Adrenal gland (tissue), 9 donors: ENCODE measurements at regions not wholly inside any gene's neighbourhood (a gene's known extent, or its start where the extent isn't known, plus 50 kb on each side); places are given as distances from the start of the nearest gene placed in this dataset.

Experiments
- DNase-seq, 7 donors: peaks; one replicate each; pipeline ENCODE4 v3.0.0-alpha.2; 2019 to 2020
- H3K27ac ChIP-seq, 5 donors: fragments of 200-600 bp; sonication (generic) in 4 of 5; 1 replicate in 3 of 5; 2 replicates in 2 of 5; pipeline versions ENCODE4 v1.5.1 to v1.8.0; 2016 to 2020; ENCODE audit warnings: mild to moderate bottlenecking in 1 of 5
- H3K27me3 ChIP-seq: fragments of 200-600 bp; 2 replicates; pipeline ENCODE4 v1.8.0; 2021
- H3K36me3 ChIP-seq, 2 donors: fragments of 200-600 bp; replicated peaks in 1 of 2; 1 replicate in 1 of 2; 2 replicates in 1 of 2; pipeline versions ENCODE4 v1.5.1 to v1.8.0; 2018 to 2022
- H3K4me1 ChIP-seq, 2 donors: fragments of 200-600 bp; replicated peaks in 1 of 2; 1 replicate in 1 of 2; 2 replicates in 1 of 2; pipeline versions ENCODE4 v1.5.1 to v1.8.0; 2018 to 2021
- H3K4me3 ChIP-seq, 4 donors: fragments of 200-600 bp; sonication (generic) in 3 of 4; one replicate each; pipeline ENCODE4 v1.5.1; 2016 to 2018
- H3K9me3 ChIP-seq, 3 donors: fragments of 200-600 bp; sonication (generic) in 1 of 3; replicated peaks in 1 of 3; 1 replicate in 2 of 3; 2 replicates in 1 of 3; pipeline versions ENCODE4 v1.5.1 to v1.8.0; 2016 to 2021
- POLR2A ChIP-seq, 2 donors: fragments of 450-650 bp; IDR thresholded peaks; one replicate each; pipeline ENCODE4 v1.6.1; 2017; ENCODE audit warnings: antibody characterized with exemption in 2 of 2, mild to moderate bottlenecking in 2 of 2, moderate library complexity in 1 of 2
- WGBS, 4 donors: extraction: QIAGEN DNeasy Blood & Tissue Kit in 2 of 4; methylation state at CpG; one replicate each; pipeline versions ENCODE4 v1.1.5 to v1.1.7; 2013 to 2017; 5-methylcytosine and 5-hydroxymethylcytosine counted together
- intact Hi-C, 2 donors: fragments of 100-400 bp; cut with DNase I; formaldehyde crosslinking; loops; one replicate each; pipeline versions ENCODE4 v1.14.1 to v1.15.0; 2022 to 2023
- TF ChIP-seq, protein P1 (sequence below), 6 experiments: fragments of 450-650 bp in 4 of 6; fragments of 200-600 bp in 2 of 6; sonication (generic) in 1 of 6; IDR thresholded peaks; 1 replicate in 5 of 6; 2 replicates in 1 of 6; pipeline versions ENCODE4 v1.5.1 to v1.8.0; 2016 to 2021; ENCODE audit warnings: antibody characterized with exemption in 6 of 6, mild to moderate bottlenecking in 2 of 6, moderate library complexity in 1 of 6
- donor health status: healthy with polysubstance abuse.
- donor health status: Bipolar disorder and iron deficiency.
- donor health status: DM: yes; HTN: yes; CAD: no.
- donor health status: DM: no; HTN: no; CAD: no.
- donor health status: DM: no; HTN: no; CAD: no.

DNA sequence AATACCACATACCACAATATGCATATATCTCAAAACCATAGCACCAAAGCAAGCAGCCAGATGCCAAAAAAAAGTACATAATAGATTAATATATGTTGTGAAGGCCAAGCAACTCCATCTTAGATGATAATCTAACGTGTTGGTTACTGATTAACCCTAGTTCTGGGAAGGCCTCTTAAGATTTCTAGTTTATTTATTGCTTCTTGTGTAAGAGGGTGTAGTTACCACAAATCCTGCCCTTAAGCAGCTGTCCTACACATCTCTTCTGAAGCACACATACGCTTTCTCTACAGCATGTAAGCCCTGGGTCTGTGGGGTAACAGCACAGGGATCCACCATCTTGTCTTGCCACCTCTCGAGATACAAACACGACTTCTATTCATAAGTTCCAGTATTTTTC lies 236.8 kb upstream of the AVPR1A start:
- no peak overlapping the region for H3K27ac ChIP-seq
- DNase-seq: no peak
- intact Hi-C loops: no loop called here
- TF ChIP-seq, protein P1, sequence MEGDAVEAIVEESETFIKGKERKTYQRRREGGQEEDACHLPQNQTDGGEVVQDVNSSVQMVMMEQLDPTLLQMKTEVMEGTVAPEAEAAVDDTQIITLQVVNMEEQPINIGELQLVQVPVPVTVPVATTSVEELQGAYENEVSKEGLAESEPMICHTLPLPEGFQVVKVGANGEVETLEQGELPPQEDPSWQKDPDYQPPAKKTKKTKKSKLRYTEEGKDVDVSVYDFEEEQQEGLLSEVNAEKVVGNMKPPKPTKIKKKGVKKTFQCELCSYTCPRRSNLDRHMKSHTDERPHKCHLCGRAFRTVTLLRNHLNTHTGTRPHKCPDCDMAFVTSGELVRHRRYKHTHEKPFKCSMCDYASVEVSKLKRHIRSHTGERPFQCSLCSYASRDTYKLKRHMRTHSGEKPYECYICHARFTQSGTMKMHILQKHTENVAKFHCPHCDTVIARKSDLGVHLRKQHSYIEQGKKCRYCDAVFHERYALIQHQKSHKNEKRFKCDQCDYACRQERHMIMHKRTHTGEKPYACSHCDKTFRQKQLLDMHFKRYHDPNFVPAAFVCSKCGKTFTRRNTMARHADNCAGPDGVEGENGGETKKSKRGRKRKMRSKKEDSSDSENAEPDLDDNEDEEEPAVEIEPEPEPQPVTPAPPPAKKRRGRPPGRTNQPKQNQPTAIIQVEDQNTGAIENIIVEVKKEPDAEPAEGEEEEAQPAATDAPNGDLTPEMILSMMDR (IDR thresholded peaks at IDR 0.05): no peak
- TF ChIP-seq POLR2A (IDR thresholded peaks at IDR 0.05): no peak
- peaks cover 0 to 3% (median 0%) of the 10 kb centered on the region in 3 donors for H3K9me3 ChIP-seq
- 80 to 91% (median 88%) methylated on average over 4 of the region's 4 CpGs for WGBS, 4 donors
- no peak overlapping the region for H3K4me3 ChIP-seq
- no peaks in the 10 kb centered on the region for H3K27me3 ChIP-seq
- no peaks in the 10 kb centered on the region for H3K36me3 ChIP-seq
- no peaks in the 10 kb centered on the region for H3K4me1 ChIP-seq

DNA sequence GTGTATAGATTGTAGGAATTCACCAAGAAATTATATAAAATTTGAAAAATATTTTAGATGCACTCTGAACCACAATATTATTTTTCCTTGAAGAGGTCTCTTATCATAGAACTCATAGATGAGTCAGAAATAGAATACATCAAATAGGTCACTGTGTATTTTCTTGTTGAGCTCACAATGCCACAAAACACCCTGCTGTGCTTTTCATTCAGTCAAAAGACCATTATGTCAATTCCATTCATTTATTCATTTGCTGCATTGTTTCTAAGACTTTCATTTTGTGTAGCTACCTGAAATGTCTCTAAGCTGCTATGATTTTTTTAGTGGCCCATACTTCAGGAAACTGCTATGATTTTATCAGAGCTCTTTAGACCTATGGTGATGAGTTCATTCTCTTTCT lies 231.9 kb upstream of the AVPR1A start:
- no peak for DNase-seq
- TF ChIP-seq, protein P1 (IDR thresholded peaks at IDR 0.05): no peak
- TF ChIP-seq POLR2A (IDR thresholded peaks at IDR 0.05): no peak
- no peaks in the 10 kb centered on the region for H3K27me3 ChIP-seq
- intact Hi-C loops: no loop called here
- no peak overlapping the region for H3K27ac ChIP-seq
- H3K4me3 ChIP-seq: no peak overlapping the region
- no peaks in the 10 kb centered on the region for H3K36me3 ChIP-seq
- H3K9me3 ChIP-seq: no peaks in the 10 kb centered on the region
- no peaks in the 10 kb centered on the region for H3K4me1 ChIP-seq

DNA sequence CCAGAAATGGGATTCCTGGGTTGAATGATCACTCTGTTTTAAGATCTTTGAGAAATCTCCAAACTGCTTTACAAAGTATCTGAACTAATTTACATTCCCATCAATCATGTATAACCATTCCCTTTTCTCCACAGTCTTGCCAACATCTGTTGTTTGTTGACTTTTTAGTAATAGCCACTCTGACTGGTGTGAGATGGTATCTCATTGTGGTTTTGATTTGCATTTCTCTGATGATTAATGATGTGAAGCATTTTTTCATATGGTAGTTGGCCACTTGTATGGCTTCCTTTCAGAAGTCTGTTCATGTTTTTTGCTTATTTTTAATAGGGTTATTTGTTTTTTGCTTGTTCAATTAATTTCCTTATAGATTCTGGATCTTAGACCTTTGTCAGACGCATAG lies 211.8 kb upstream of the AVPR1A start:
- no peaks in the 10 kb centered on the region for H3K4me1 ChIP-seq
- TF ChIP-seq POLR2A (IDR thresholded peaks at IDR 0.05): no peak
- TF ChIP-seq, protein P1 (IDR thresholded peaks at IDR 0.05): no peak
- H3K36me3 ChIP-seq: no peaks in the 10 kb centered on the region
- H3K9me3 ChIP-seq: no peaks in the 10 kb centered on the region
- intact Hi-C loops: no loop called here
- no peak overlapping the region for H3K4me3 ChIP-seq
- WGBS, 4 donors: 71 to 93% (median 89%) methylated on average over 1 of the region's 1 CpG
- DNase-seq: no peak
- H3K27ac ChIP-seq: no peak overlapping the region
- H3K27me3 ChIP-seq: no peaks in the 10 kb centered on the region

DNA sequence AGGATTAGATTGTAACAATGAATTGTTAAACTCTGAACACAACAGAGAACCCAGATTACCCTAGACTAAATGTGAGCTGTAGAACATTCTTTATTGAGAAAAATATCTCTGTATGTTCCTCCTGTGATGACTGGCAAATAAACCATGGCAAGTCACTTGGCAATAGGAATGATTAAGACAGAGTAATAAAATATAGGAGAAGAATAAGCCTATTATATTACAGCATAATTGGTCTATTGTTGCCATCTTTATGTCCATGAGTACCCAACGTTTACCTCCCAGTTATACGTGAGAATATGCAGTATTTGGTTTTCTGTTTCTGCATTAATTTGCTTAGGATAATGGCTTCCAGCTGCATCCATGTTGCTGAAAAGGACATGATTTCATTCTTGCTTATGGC lies 211.2 kb upstream of the AVPR1A start:
- H3K36me3 ChIP-seq: no peaks in the 10 kb centered on the region
- intact Hi-C loops: no loop called here
- no peak for TF ChIP-seq POLR2A (IDR thresholded peaks at IDR 0.05)
- TF ChIP-seq, protein P1 (IDR thresholded peaks at IDR 0.05): no peak
- H3K27me3 ChIP-seq: no peaks in the 10 kb centered on the region
- no peaks in the 10 kb centered on the region for H3K4me1 ChIP-seq
- no peak overlapping the region for H3K27ac ChIP-seq
- DNase-seq: no peak
- H3K9me3 ChIP-seq: no peaks in the 10 kb centered on the region
- H3K4me3 ChIP-seq: no peak overlapping the region
- 68 to 83% (median 78%) methylated on average over 2 of the region's 2 CpGs for WGBS, 4 donors
